ENCODE measurements at regions not wholly inside any gene's neighbourhood (a gene's known extent, or its start where the extent isn't known, plus 50 kb on each side); places are given as distances from the start of the nearest gene placed in this dataset.

GRCh38 chr7:45252248-45252647, 94.7 kb downstream of the RAMP3 start:
- TF ChIP-seq CTCF (IDR thresholded peaks at IDR 0.05) (no peak), POLR2A (IDR thresholded peaks at IDR 0.05) (no peak)

Measured in esophagus squamous epithelium (tissue), 4 donors.